OCI-LY1 (cell line): ENCODE measurements at regions not wholly inside any gene's neighbourhood (a gene's known extent, or its start where the extent isn't known, plus 50 kb on each side); places are given as distances from the start of the nearest gene placed in this dataset.
A peak's percentile ranks its signal among the peaks of the same experiment; 100 is the strongest.

Experiments
- CTCF ChIP-seq: fragments of 200-600 bp; sonication (generic), shearing (Covaris generic); IDR thresholded peaks from 2 replicates; pipeline ENCODE4 v1.5.1; 2017; ENCODE audit warnings: mild to moderate bottlenecking, antibody characterized with exemption, low read length, moderate library complexity, mixed read lengths
- EZH2 ChIP-seq: fragments of 200-600 bp; sonication (generic), shearing (Covaris generic); IDR thresholded peaks from 2 replicates; pipeline ENCODE4 v1.8.0; 2017; ENCODE audit warnings: borderline replicate concordance, mixed run types, mild to moderate bottlenecking, antibody characterized with exemption, low read length, moderate library complexity, mixed read lengths

GRCh38 chr19:33947265-33947964 is 150.7 kb downstream of the KCTD15 start:
- TF ChIP-seq CTCF, result peak; percentile 44; the same call in 1 of the 2 replicates
- TF ChIP-seq EZH2, result no peak
